Panc1 (cell line): ENCODE measurements at regions not wholly inside any gene's neighbourhood (a gene's known extent, or its start where the extent isn't known, plus 50 kb on each side); places are given as distances from the start of the nearest gene placed in this dataset.

ENCODE experiments used
- ATAC-seq: fragments of 200-7000 bp; cut with Tn5 transposase; 2 replicates; pipeline ENCODE4 v1.9.1; 2020; ENCODE audit warnings: mild to moderate bottlenecking, moderate library complexity
- BruUV-seq: library from RNA; stranded (reverse); fragments of 400-500 nt; replicated peaks from 2 replicates; lab custom pipeline; 2021; lab: Mats Ljungman, UMichigan
- CTCF ChIA-PET: fragments of 300-600 bp; sonication (Branson Sonifier 250); formaldehyde crosslinking; loops from one replicate; lab custom pipeline; 2022; ENCODE audit warnings: antibody characterized with exemption; lab: Charles Lee
- POLR2A ChIA-PET: fragments of 300-600 bp; sonication (Branson Sonifier 250); formaldehyde crosslinking; loops from one replicate; lab custom pipeline; 2022; ENCODE audit warnings: antibody characterized with exemption; lab: Charles Lee
- DNase-seq: peaks from one replicate; pipeline ENCODE4 v3.0.0-alpha.2; 2010; ENCODE audit warnings: low read depth, low spot score
- H3K27ac ChIP-seq: 2 replicates; pipeline ENCODE4 v1.5.1; 2011; ENCODE audit warnings: mild to moderate bottlenecking, low read length, inconsistent platforms
- H3K27me3 ChIP-seq: fragments of 200-500 bp; sonication (Bioruptor generic); 2 replicates; pipeline ENCODE4 v1.6.0; 2014; ENCODE audit warnings: low read length, inconsistent platforms; ENCODE audit not compliant: control insufficient read depth, insufficient read depth
- H3K36me3 ChIP-seq: fragments of 200-500 bp; sonication (Bioruptor generic); 2 replicates; pipeline ENCODE4 v1.5.1; 2014; ENCODE audit warnings: inconsistent platforms, mild to moderate bottlenecking, low read length, moderate library complexity; ENCODE audit not compliant: control insufficient read depth, insufficient read depth
- H3K4me1 ChIP-seq: 2 replicates; pipeline ENCODE4 v1.5.1; 2011; ENCODE audit warnings: inconsistent platforms, mild to moderate bottlenecking, low read length, moderate library complexity; ENCODE audit not compliant: control insufficient read depth, insufficient read depth
- H3K4me3 ChIP-seq, 2 experiments: 2 replicates each; pipeline ENCODE4 v1.5.1; 2011 to 2012; ENCODE audit warnings: low read depth in 2 of 2, low read length in 2 of 2, mild to moderate bottlenecking in 2 of 2, inconsistent platforms in 1 of 2, moderate library complexity in 1 of 2
- H3K9me3 ChIP-seq: fragments of 200-500 bp; sonication (Bioruptor generic); 2 replicates; pipeline ENCODE4 v1.5.1; 2014; ENCODE audit warnings: low read depth, mild to moderate bottlenecking, inconsistent platforms, low read length, moderate library complexity; ENCODE audit not compliant: control insufficient read depth, insufficient read depth
- CTCF ChIP-seq: fragments of 450-650 bp; IDR thresholded peaks from 2 replicates; pipeline ENCODE4 v1.5.1; 2017; ENCODE audit warnings: mild to moderate bottlenecking
- POLR2AphosphoS5 ChIP-seq: IDR thresholded peaks from 2 replicates; pipeline ENCODE4 v1.6.1; 2012; ENCODE audit warnings: mild to moderate bottlenecking, low read depth, low read length, moderate library complexity
- REST ChIP-seq, 2 experiments: IDR thresholded peaks; 2 replicates each; pipeline ENCODE4 v1.6.1; 2011 to 2012; ENCODE audit warnings: low read depth in 2 of 2, control low read depth in 1 of 2, low read length in 1 of 2, mild to moderate bottlenecking in 1 of 2, moderate library complexity in 1 of 2; ENCODE audit not compliant: insufficient read depth in 1 of 2
- SIN3A ChIP-seq: IDR thresholded peaks from 2 replicates; pipeline ENCODE4 v1.6.1; 2012; ENCODE audit warnings: low read depth, mild to moderate bottlenecking, low read length, moderate library complexity, borderline replicate concordance; ENCODE audit not compliant: insufficient read depth
- TCF7L2 ChIP-seq: IDR thresholded peaks from 2 replicates; pipeline ENCODE4 v1.6.1; 2011; ENCODE audit warnings: mild to moderate bottlenecking, low read depth, low read length, inconsistent platforms
- in situ Hi-C: cut with HindIII; loops from 2 replicates; pipeline ENCODE4 v1.10.0; 2016; ENCODE audit warnings: low sequenced_read_pairs, low pct_unique_long_range_greater_than_20kb
- intact Hi-C: fragments of 100-400 bp; cut with micrococcal nuclease; formaldehyde crosslinking; loops from one replicate; pipeline ENCODE4 v1.10.0; 2022; ENCODE audit not compliant: unreplicated experiment

- no peak overlapping the region for H3K27ac ChIP-seq
- no peak for TF ChIP-seq SIN3A
- no peak for TF ChIP-seq POLR2AphosphoS5
- TF ChIP-seq REST (IDR thresholded peaks at IDR 0.05; ENCODE audit: insufficient read depth in 1 of 2, low read depth in 2 of 2, low read length in 1 of 2) = no peak
- no peak for TF ChIP-seq CTCF
- TF ChIP-seq TCF7L2 = no peak
- ChIA-PET POLR2A (no interaction called here), CTCF (interaction anchor here (0.6 kb wide), 1 partner anchor 14 kb away, joined by 3 read pairs; no protein-coding TSS in a partner anchor)
- no peaks in the 10 kb centered on the region for H3K9me3 ChIP-seq
- H3K4me3 ChIP-seq = no peak overlapping the region
- DNase-seq (no peak), ATAC-seq (no peak)
- no peaks in the 10 kb centered on the region for H3K36me3 ChIP-seq
- no TSS peak for BruUV-seq
- in situ Hi-C loops = no loop called here
- H3K4me1 ChIP-seq = no peaks in the 10 kb centered on the region
- no peaks in the 10 kb centered on the region for H3K27me3 ChIP-seq
- intact Hi-C loops = loop anchor here (10.0 kb wide), 1 partner anchor 527 kb away; no protein-coding TSS in a partner anchor
These were observed 311.7 kb downstream of the TMEM121 start for GRCh38 chr14:105838107-105838506.

GRCh38 chr14:105838591-105839424 is 312.4 kb downstream of the TMEM121 start:
- BruUV-seq = no TSS peak
- ChIA-PET POLR2A (no interaction called here), CTCF (interaction anchor here (0.6 kb wide), 1 partner anchor 14 kb away, joined by 3 read pairs; no protein-coding TSS in a partner anchor)
- no peak for TF ChIP-seq REST (IDR thresholded peaks at IDR 0.05; ENCODE audit: insufficient read depth in 1 of 2, low read depth in 2 of 2, low read length in 1 of 2)
- no peak for TF ChIP-seq TCF7L2
- no peak for TF ChIP-seq POLR2AphosphoS5
- no peak for TF ChIP-seq SIN3A
- TF ChIP-seq CTCF = no peak
- no peak for ATAC-seq
- in situ Hi-C loops = no loop called here
- intact Hi-C loops = loop anchor here (10.0 kb wide), 1 partner anchor 526 kb away; no protein-coding TSS in a partner anchor
- no peaks in the 10 kb centered on the region for H3K36me3 ChIP-seq
- no peak overlapping the region for H3K4me3 ChIP-seq
- no peak for DNase-seq
- H3K9me3 ChIP-seq = no peaks in the 10 kb centered on the region
- H3K27ac ChIP-seq = no peak overlapping the region
- H3K4me1 ChIP-seq = no peaks in the 10 kb centered on the region
- no peaks in the 10 kb centered on the region for H3K27me3 ChIP-seq
